H9 (cell line): ENCODE measurements at regions not wholly inside any gene's neighbourhood (a gene's known extent, or its start where the extent isn't known, plus 50 kb on each side); places are given as distances from the start of the nearest gene placed in this dataset.

Source experiments
- DNase-seq: peaks from one replicate; pipeline ENCODE4 v3.0.0-alpha.2; 2017
- H2AFZ ChIP-seq: one replicate; pipeline ENCODE4 v1.6.1; 2013; ENCODE audit warnings: mild to moderate bottlenecking, low read length, control low read depth, moderate library complexity
- H2AK5ac ChIP-seq: 2 replicates; pipeline ENCODE4 v1.6.1; 2013; ENCODE audit warnings: low read length, control low read depth, mixed read lengths; ENCODE audit not compliant: insufficient read length
- H2BK120ac ChIP-seq: one replicate; pipeline ENCODE4 v1.6.1; 2013; ENCODE audit warnings: low read depth, mild to moderate bottlenecking, low read length, control low read depth, inconsistent platforms; ENCODE audit not compliant: poor library complexity, severe bottlenecking
- H2BK12ac ChIP-seq: 2 replicates; pipeline ENCODE4 v1.6.1; 2013; ENCODE audit warnings: low read length, control low read depth, mixed read lengths, low read depth; ENCODE audit not compliant: insufficient read length
- H2BK15ac ChIP-seq: 2 replicates; pipeline ENCODE4 v1.6.1; 2013; ENCODE audit warnings: low read depth, low read length, control low read depth
- H2BK20ac ChIP-seq: one replicate; pipeline ENCODE4 v1.6.1; 2013; ENCODE audit warnings: low read depth, mild to moderate bottlenecking, low read length, control low read depth, inconsistent platforms; ENCODE audit not compliant: poor library complexity, severe bottlenecking
- H2BK5ac ChIP-seq: 2 replicates; pipeline ENCODE4 v1.6.1; 2013; ENCODE audit warnings: low read length, control low read depth, mixed read lengths; ENCODE audit not compliant: insufficient read length
- H3K14ac ChIP-seq: 2 replicates; pipeline ENCODE4 v1.6.1; 2013; ENCODE audit warnings: low read length, control low read depth; ENCODE audit not compliant: insufficient read depth
- H3K18ac ChIP-seq: 2 replicates; pipeline ENCODE4 v1.6.1; 2013; ENCODE audit warnings: low read depth, mild to moderate bottlenecking, mixed read lengths, low read length, control low read depth; ENCODE audit not compliant: insufficient read length
- H3K23ac ChIP-seq: 2 replicates; pipeline ENCODE4 v1.6.1; 2013; ENCODE audit warnings: low read length, control low read depth, mixed read lengths, low read depth; ENCODE audit not compliant: insufficient read length
- H3K23me2 ChIP-seq: 2 replicates; pipeline ENCODE4 v1.6.1; 2013; ENCODE audit warnings: low read depth, mild to moderate bottlenecking, mixed read lengths, low read length, control low read depth; ENCODE audit not compliant: insufficient read length, poor library complexity, severe bottlenecking
- H3K27ac ChIP-seq: 2 replicates; pipeline ENCODE4 v1.5.1; 2013; ENCODE audit warnings: low read length, control low read depth, mixed read lengths, low read depth; ENCODE audit not compliant: insufficient read length
- H3K27me3 ChIP-seq: 2 replicates; pipeline ENCODE4 v1.6.1; 2013; ENCODE audit warnings: low read length, control low read depth, inconsistent platforms; ENCODE audit not compliant: insufficient read depth
- H3K4ac ChIP-seq: 2 replicates; pipeline ENCODE4 v1.6.1; 2013; ENCODE audit warnings: low read depth, mild to moderate bottlenecking, control low read depth, inconsistent platforms, low read length, moderate library complexity
- H3K4me1 ChIP-seq: 2 replicates; pipeline ENCODE4 v1.6.1; 2013; ENCODE audit warnings: low read length, control low read depth, inconsistent platforms; ENCODE audit not compliant: insufficient read depth
- H3K4me2 ChIP-seq: 2 replicates; pipeline ENCODE4 v1.6.1; 2013; ENCODE audit warnings: low read length, control low read depth, mixed read lengths; ENCODE audit not compliant: insufficient read length, insufficient read depth
- H3K56ac ChIP-seq: 2 replicates; pipeline ENCODE4 v1.6.1; 2013; ENCODE audit warnings: low read depth, mild to moderate bottlenecking, mixed read lengths, low read length, control low read depth; ENCODE audit not compliant: insufficient read length
- H3K79me1 ChIP-seq: 2 replicates; pipeline ENCODE4 v1.6.1; 2013; ENCODE audit warnings: low read depth, mild to moderate bottlenecking, moderate library complexity, low read length, control low read depth, inconsistent platforms; ENCODE audit not compliant: insufficient read depth, poor library complexity, severe bottlenecking
- H3K79me2 ChIP-seq: 2 replicates; pipeline ENCODE4 v1.6.1; 2013; ENCODE audit warnings: low read length, control low read depth, inconsistent platforms; ENCODE audit not compliant: insufficient read depth
- H3K9ac ChIP-seq: 2 replicates; pipeline ENCODE4 v1.6.1; 2013; ENCODE audit warnings: low read length, control low read depth, mixed read lengths; ENCODE audit not compliant: insufficient read length; ENCODE audit errors: extremely low read depth
- H3K9me3 ChIP-seq: one replicate; pipeline ENCODE4 v1.6.1; 2013; ENCODE audit warnings: low read depth, low read length, inconsistent platforms; ENCODE audit not compliant: control insufficient read depth
- H3T11ph ChIP-seq: one replicate; pipeline ENCODE4 v1.6.1; 2013; ENCODE audit warnings: mild to moderate bottlenecking, low read length, control low read depth, inconsistent platforms
- H4K20me1 ChIP-seq: one replicate; pipeline ENCODE4 v1.6.1; 2013; ENCODE audit not compliant: control insufficient read depth, insufficient read length, insufficient read depth
- H4K5ac ChIP-seq: 2 replicates; pipeline ENCODE4 v1.6.1; 2013; ENCODE audit warnings: low read depth, mild to moderate bottlenecking, mixed read lengths, low read length, control low read depth; ENCODE audit not compliant: insufficient read length
- H4K8ac ChIP-seq: replicated peaks from 2 replicates; pipeline ENCODE4 v1.6.1; 2013; ENCODE audit warnings: low read length, control low read depth, mixed read lengths, low read depth; ENCODE audit not compliant: insufficient read length
- H4K91ac ChIP-seq: 2 replicates; pipeline ENCODE4 v1.6.1; 2013; ENCODE audit warnings: low read depth, mild to moderate bottlenecking, moderate library complexity, mixed read lengths, low read length, control low read depth; ENCODE audit not compliant: insufficient read length
- H3K27ac Mint-ChIP-seq, 3 experiments: 2 replicates in 2 of 3; 3 replicates in 1 of 3; pipeline ENCODE4 v1.8.0; 2020 to 2021; ENCODE audit warnings: mixed read lengths in 3 of 3, mild to moderate bottlenecking in 1 of 3, moderate library complexity in 1 of 3
- H3K27me3 Mint-ChIP-seq: 2 replicates; pipeline ENCODE4 v1.8.0; 2021; ENCODE audit warnings: low read depth, mild to moderate bottlenecking, moderate library complexity, mixed read lengths
- H3K36me3 Mint-ChIP-seq, 3 experiments: 2 replicates in 2 of 3; 3 replicates in 1 of 3; pipeline ENCODE4 v1.8.0; 2020 to 2021; ENCODE audit warnings: low read depth in 3 of 3, mixed read lengths in 3 of 3; ENCODE audit not compliant: insufficient read depth in 1 of 3
- H3K4me1 Mint-ChIP-seq, 2 experiments: 2 replicates each; pipeline ENCODE4 v1.8.0; 2020; ENCODE audit warnings: mixed read lengths in 2 of 2
- H3K4me3 Mint-ChIP-seq, 2 experiments: 2 replicates in 1 of 2; 3 replicates in 1 of 2; pipeline ENCODE4 v1.8.0; 2020 to 2021; ENCODE audit warnings: mild to moderate bottlenecking in 2 of 2, mixed read lengths in 2 of 2, moderate library complexity in 1 of 2
- H3K9me3 Mint-ChIP-seq, 2 experiments: 2 replicates in 1 of 2; 3 replicates in 1 of 2; pipeline ENCODE4 v1.8.0; 2020; ENCODE audit warnings: mild to moderate bottlenecking in 2 of 2, mixed read lengths in 2 of 2, moderate library complexity in 1 of 2
- CTCF ChIP-seq: fragments of 200-600 bp; sonication (generic); conservative IDR thresholded peaks from 3 replicates; pipeline ENCODE4 v1.8.0; 2021; ENCODE audit warnings: antibody characterized with exemption, mild to moderate bottlenecking
- WGBS: extraction: QIAGEN DNeasy Blood & Tissue Kit; methylation state at CpG from one replicate; pipeline ENCODE4 v1.1.7; 2013; ENCODE audit warnings: missing lambda C conversion rate, low lambda C conversion rate, mixed read lengths; ENCODE audit not compliant: insufficient read length; ENCODE audit errors: extremely low coverage; 5-methylcytosine and 5-hydroxymethylcytosine counted together

- H4K8ac ChIP-seq = no peak overlapping the region
- H2BK15ac ChIP-seq = no peak overlapping the region
- Mint-ChIP-seq H3K27ac (no peak overlapping the region), H3K27me3 (no peaks in the 10 kb centered on the region), H3K36me3 (peaks cover 0 to 12% (median 0%) of the 10 kb centered on the region in 3 experiments; a peak in 3 of 7 replicates), H3K9me3 (peaks cover 5 to 6% of the 10 kb centered on the region in 2 experiments; a peak in 3 of 5 replicates), H3K4me3 (no peak overlapping the region), H3K4me1 (peaks cover 14 to 16% of the 10 kb centered on the region in 2 experiments)
- peaks cover 2% of the 10 kb centered on the region for H4K20me1 ChIP-seq
- no peak overlapping the region for H4K5ac ChIP-seq
- TF ChIP-seq CTCF = no peak
- no CpG with 5 or more reads among the region's 3 CpGs for WGBS
- no peaks in the 10 kb centered on the region for H3K23me2 ChIP-seq
- no peaks in the 10 kb centered on the region for H3K4me1 ChIP-seq
- no peak overlapping the region for H2BK120ac ChIP-seq
- H3K27me3 ChIP-seq = no peaks in the 10 kb centered on the region
- H4K91ac ChIP-seq = no peak overlapping the region
- H2AFZ ChIP-seq = no peak overlapping the region
- no peak overlapping the region for H2BK5ac ChIP-seq
- no peak overlapping the region for H2BK12ac ChIP-seq
- no peak overlapping the region for H2BK20ac ChIP-seq
- no peak overlapping the region for H2AK5ac ChIP-seq
- no peaks in the 10 kb centered on the region for H3K79me2 ChIP-seq
- DNase-seq = no peak
- no peak overlapping the region for H3K4ac ChIP-seq
- no peak overlapping the region for H3K23ac ChIP-seq
- H3K56ac ChIP-seq = no peak overlapping the region
- H3K79me1 ChIP-seq = no peaks in the 10 kb centered on the region
- no peaks in the 10 kb centered on the region for H3K9me3 ChIP-seq
- no peak overlapping the region for H3K9ac ChIP-seq
- H3K27ac ChIP-seq = no peak overlapping the region
- no peak overlapping the region for H3K14ac ChIP-seq
- no peak overlapping the region for H3K4me2 ChIP-seq
- H3T11ph ChIP-seq = no peak overlapping the region
- H3K18ac ChIP-seq = no peak overlapping the region
Measured at GRCh38 chr3:84547207-84547606, 411.6 kb upstream of the CADM2 start.
